Left lung (tissue), 4 donors: ENCODE measurements at regions not wholly inside any gene's neighbourhood (a gene's known extent, or its start where the extent isn't known, plus 50 kb on each side); places are given as distances from the start of the nearest gene placed in this dataset.

Experiments used
- ATAC-seq: fragments of 200-7000 bp; cut with Tn5 transposase; one replicate; pipeline ENCODE4 v1.9.1; 2020; ENCODE audit warnings: moderate library complexity
- DNase-seq, 4 donors: peaks; one replicate each; pipeline ENCODE4 v3.0.0-alpha.2; 2013 to 2020
- H3K27ac ChIP-seq, 2 donors: fragments of 200-600 bp; sonication (generic) in 1 of 2; one replicate each; pipeline versions ENCODE4 v1.5.0 to v1.8.0; 2020 to 2021
- H3K27me3 ChIP-seq, 2 donors: fragments of 200-600 bp; sonication (generic) in 1 of 2; one replicate each; pipeline versions ENCODE4 v1.5.0 to v1.8.0; 2020 to 2021
- H3K36me3 ChIP-seq, 2 donors: fragments of 200-600 bp; sonication (generic) in 1 of 2; one replicate each; pipeline versions ENCODE4 v1.5.0 to v1.8.0; 2020 to 2021
- H3K4me1 ChIP-seq, 2 donors: fragments of 200-600 bp; one replicate each; pipeline ENCODE4 v1.8.0; 2021
- H3K4me3 ChIP-seq, 2 donors: fragments of 200-600 bp; sonication (generic) in 1 of 2; one replicate each; pipeline versions ENCODE4 v1.5.0 to v1.8.0; 2020 to 2021; ENCODE audit warnings: mild to moderate bottlenecking in 1 of 2
- H3K9me3 ChIP-seq, 2 donors: fragments of 200-600 bp; sonication (generic) in 1 of 2; one replicate each; pipeline versions ENCODE4 v1.5.0 to v1.8.0; 2020 to 2021
- intact Hi-C, 2 donors: fragments of 100-400 bp; cut with DNase I; formaldehyde crosslinking; loops; one replicate each; pipeline versions ENCODE4 v1.11.2 to v1.14.2; 2022
- TF ChIP-seq, protein P1 (sequence below), 2 donors: fragments of 200-600 bp; sonication (generic) in 1 of 2; IDR thresholded peaks; one replicate each; pipeline versions ENCODE4 v1.5.0 to v1.8.0; 2021; ENCODE audit warnings: antibody characterized with exemption in 2 of 2
- donor health status: DM: no; HTN: yes; CAD: no.
- donor health status: DM: no; HTN: no; CAD: no.

DNA sequence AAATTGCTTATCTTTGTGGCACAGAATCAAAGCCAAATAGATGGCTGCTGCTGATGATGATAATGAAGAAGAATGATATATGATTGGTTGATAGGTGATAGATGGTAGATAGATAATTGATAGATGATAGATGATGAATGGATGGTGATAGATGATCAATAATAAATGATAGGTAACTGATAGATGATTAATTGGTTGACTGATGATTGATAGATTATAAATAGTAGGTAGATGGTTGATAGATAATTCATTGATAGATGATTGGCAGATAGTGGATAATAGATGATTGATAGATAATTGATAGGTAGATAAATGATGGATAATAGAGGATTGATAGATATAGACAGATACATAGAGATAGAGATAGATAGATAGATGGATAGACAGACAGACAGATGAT is 430.2 kb downstream of the EIPR1 start:
- H3K27ac ChIP-seq = no peak overlapping the region
- DNase-seq (no peak), ATAC-seq (no peak)
- no peaks in the 10 kb centered on the region for H3K4me1 ChIP-seq
- no peak overlapping the region for H3K4me3 ChIP-seq
- peaks cover 0 to under 1% of the 10 kb centered on the region in 2 donors for H3K27me3 ChIP-seq
- TF ChIP-seq, protein P1, sequence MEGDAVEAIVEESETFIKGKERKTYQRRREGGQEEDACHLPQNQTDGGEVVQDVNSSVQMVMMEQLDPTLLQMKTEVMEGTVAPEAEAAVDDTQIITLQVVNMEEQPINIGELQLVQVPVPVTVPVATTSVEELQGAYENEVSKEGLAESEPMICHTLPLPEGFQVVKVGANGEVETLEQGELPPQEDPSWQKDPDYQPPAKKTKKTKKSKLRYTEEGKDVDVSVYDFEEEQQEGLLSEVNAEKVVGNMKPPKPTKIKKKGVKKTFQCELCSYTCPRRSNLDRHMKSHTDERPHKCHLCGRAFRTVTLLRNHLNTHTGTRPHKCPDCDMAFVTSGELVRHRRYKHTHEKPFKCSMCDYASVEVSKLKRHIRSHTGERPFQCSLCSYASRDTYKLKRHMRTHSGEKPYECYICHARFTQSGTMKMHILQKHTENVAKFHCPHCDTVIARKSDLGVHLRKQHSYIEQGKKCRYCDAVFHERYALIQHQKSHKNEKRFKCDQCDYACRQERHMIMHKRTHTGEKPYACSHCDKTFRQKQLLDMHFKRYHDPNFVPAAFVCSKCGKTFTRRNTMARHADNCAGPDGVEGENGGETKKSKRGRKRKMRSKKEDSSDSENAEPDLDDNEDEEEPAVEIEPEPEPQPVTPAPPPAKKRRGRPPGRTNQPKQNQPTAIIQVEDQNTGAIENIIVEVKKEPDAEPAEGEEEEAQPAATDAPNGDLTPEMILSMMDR (IDR thresholded peaks at IDR 0.05) = no peak
- intact Hi-C loops = no loop called here
- H3K9me3 ChIP-seq = peaks cover 0 to 12% of the 10 kb centered on the region in 2 donors
- H3K36me3 ChIP-seq = no peaks in the 10 kb centered on the region

DNA sequence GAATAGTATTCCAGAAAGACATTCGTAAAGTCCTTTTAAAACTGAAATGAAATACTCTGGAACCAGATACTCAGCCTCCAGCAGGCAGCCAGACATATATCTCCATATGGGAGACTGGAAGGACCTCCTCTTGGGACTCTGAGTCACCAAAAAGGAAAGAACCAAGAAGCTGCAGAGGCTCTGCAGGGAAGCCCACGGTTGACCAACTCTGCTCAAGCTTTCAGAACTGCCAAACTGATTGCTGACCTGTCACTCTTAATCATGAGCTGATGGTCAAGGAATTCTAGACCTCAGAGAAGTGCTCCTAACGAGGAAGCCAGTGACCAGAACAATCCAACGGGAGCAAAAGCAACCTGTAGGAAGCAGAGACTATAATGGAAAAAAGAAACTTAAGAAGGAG is 434.7 kb downstream of the EIPR1 start:
- no peak overlapping the region for H3K4me3 ChIP-seq
- H3K36me3 ChIP-seq = no peaks in the 10 kb centered on the region
- ATAC-seq = no peak
- TF ChIP-seq, protein P1 (IDR thresholded peaks at IDR 0.05) = no peak
- peaks cover 0 to 13% of the 10 kb centered on the region in 2 donors for H3K27me3 ChIP-seq
- no peak overlapping the region for H3K27ac ChIP-seq
- peaks cover 0 to 12% of the 10 kb centered on the region in 2 donors for H3K9me3 ChIP-seq
- DNase-seq = no peak
- no peaks in the 10 kb centered on the region for H3K4me1 ChIP-seq
- intact Hi-C loops = no loop called here

DNA sequence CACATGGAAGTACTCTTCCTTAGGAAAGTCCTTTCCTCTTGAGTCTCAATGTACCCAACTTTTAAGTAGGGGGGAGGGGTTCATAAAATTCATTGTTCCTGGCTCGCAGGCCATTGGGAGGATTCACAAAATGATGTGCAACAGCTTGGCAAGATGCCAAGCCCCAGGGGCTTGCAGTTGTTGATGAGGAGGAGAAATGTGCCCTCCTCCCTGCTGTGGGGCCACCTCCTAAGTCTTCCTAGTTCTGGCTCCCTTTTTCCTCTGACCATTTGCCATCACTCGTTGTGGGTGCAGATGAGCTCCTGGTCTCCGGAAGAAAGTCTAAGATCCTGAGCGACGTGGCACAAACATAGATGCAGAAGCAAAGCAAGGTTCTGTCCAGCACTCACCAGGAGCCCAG is 435.4 kb downstream of the EIPR1 start:
- DNase-seq (no peak), ATAC-seq (no peak)
- no peak overlapping the region for H3K4me3 ChIP-seq
- peaks cover 0 to 13% of the 10 kb centered on the region in 2 donors for H3K27me3 ChIP-seq
- intact Hi-C loops = no loop called here
- H3K27ac ChIP-seq = no peak overlapping the region
- TF ChIP-seq, protein P1 (IDR thresholded peaks at IDR 0.05) = no peak
- H3K9me3 ChIP-seq = peaks cover 0 to 12% of the 10 kb centered on the region in 2 donors
- H3K4me1 ChIP-seq = no peaks in the 10 kb centered on the region
- H3K36me3 ChIP-seq = no peaks in the 10 kb centered on the region

DNA sequence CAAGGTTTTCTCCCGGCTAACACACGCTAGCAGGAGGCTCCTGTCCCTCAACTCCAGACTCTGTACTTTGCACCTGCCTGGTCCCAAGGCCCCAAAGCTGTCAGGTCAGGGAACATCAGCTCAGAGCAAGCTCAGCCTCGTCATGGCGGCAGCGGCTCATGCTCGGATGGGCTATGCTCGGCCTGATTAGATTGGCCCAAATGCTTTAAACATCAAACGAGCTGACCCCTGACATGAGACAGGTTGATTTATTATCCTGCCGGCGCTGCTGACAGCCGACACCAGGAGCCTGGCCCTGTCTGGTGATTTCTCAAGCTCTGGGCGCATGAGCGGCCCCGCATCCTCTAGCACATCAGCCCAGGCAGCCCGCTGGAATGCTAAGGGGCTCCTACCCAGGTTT is 436.4 kb downstream of the EIPR1 start:
- DNase-seq (no peak), ATAC-seq (no peak)
- Histone ChIP-seq H3K27ac (no peak overlapping the region), H3K9me3 (peaks cover 0 to 12% of the 10 kb centered on the region in 2 donors), H3K4me3 (no peak overlapping the region), H3K27me3 (peaks cover 0 to 13% of the 10 kb centered on the region in 2 donors), H3K4me1 (no peaks in the 10 kb centered on the region), H3K36me3 (no peaks in the 10 kb centered on the region)
- TF ChIP-seq, protein P1 (IDR thresholded peaks at IDR 0.05) = no peak
- intact Hi-C loops = no loop called here

DNA sequence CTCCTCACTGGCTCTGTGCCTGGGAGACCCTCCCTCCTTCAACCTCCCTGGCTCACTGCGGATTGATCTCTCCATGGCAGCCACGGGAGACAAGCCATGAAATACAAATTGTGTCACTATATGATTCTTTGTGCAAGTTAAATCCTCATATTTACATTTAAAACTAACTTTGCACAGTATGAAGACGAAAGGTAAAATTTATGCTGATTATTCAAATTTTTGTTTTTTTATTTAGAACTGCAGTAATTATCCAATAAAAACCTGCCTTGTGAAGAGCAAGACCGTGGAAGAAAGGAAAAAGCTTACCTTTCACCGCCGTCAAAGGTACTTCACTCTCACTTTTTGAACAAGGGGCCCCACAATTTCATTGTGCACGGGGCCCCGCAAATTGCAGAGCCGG is 436.9 kb downstream of the EIPR1 start:
- Histone ChIP-seq H3K27me3 (peaks cover 0 to 13% of the 10 kb centered on the region in 2 donors), H3K9me3 (peaks cover 0 to 8% of the 10 kb centered on the region in 2 donors), H3K4me1 (no peaks in the 10 kb centered on the region), H3K4me3 (no peak overlapping the region), H3K36me3 (no peaks in the 10 kb centered on the region), H3K27ac (no peak overlapping the region)
- no peak for DNase-seq
- no peak for ATAC-seq
- TF ChIP-seq, protein P1 (IDR thresholded peaks at IDR 0.05) = no peak
- intact Hi-C loops = no loop called here
